HepG2 (cell line): ENCODE measurements at regions not wholly inside any gene's neighbourhood (a gene's known extent, or its start where the extent isn't known, plus 50 kb on each side); places are given as distances from the start of the nearest gene placed in this dataset.

Experiments
- ATAC-seq: fragments of 200-7000 bp; cut with Tn5 transposase; 3 replicates; pipeline ENCODE4 v1.9.1; 2020; ENCODE audit warnings: mild to moderate bottlenecking, moderate library complexity
- BruUV-seq: library from RNA; stranded (reverse); fragments of 400-500 nt; replicated peaks from 2 replicates; lab custom pipeline; 2021; lab: Mats Ljungman, UMichigan
- CTCF ChIA-PET: fragments of 300-600 bp; formaldehyde crosslinking; extraction: SDS; loops from one replicate; lab custom pipeline; 2021; ENCODE audit warnings: low total read pairs, inconsistent platforms, low intra/inter-chr PET ratio; lab: Yijun Ruan, JAX
- POLR2A ChIA-PET: fragments of 350-600 bp; sonication (Branson Sonifier 250); formaldehyde crosslinking; loops from one replicate; lab custom pipeline; 2020; ENCODE audit warnings: antibody characterized with exemption, inconsistent platforms; lab: Yijun Ruan, JAX
- DNase-seq: peaks from one replicate; pipeline ENCODE4 v3.0.0-alpha.2; 2015; ENCODE audit warnings: low spot score
- FAIRE-seq: peaks from 3 replicates; lab custom pipeline; 2011; peaks lifted over from hg19 to GRCh38; lab: Jason Lieb, UNC
- H2AFZ ChIP-seq: one replicate; pipeline ENCODE4 v1.6.1; 2011; ENCODE audit warnings: low read length, inconsistent platforms
- H3K27ac ChIP-seq: fragments of 300-600 bp; 3 replicates; pipeline ENCODE4 v1.8.0; 2011; ENCODE audit warnings: mixed run types, mild to moderate bottlenecking, mixed read lengths, low read length, inconsistent platforms; ENCODE audit not compliant: insufficient read depth; ENCODE audit errors: extremely low read length
- H3K27me3 ChIP-seq, 2 experiments: fragments of 200-600 bp in 1 of 2; 2 replicates in 1 of 2; 3 replicates in 1 of 2; pipeline versions ENCODE4 v1.6.0 to v1.8.0; 2011; ENCODE audit warnings: low read length in 2 of 2, mild to moderate bottlenecking in 2 of 2, moderate library complexity in 2 of 2, inconsistent platforms in 1 of 2; ENCODE audit not compliant: insufficient read depth in 2 of 2, control insufficient read depth in 1 of 2
- H3K36me3 ChIP-seq, 2 experiments: fragments of 200-600 bp in 1 of 2; replicated peaks in 1 of 2; 2 replicates in 1 of 2; 3 replicates in 1 of 2; pipeline versions ENCODE4 v1.5.1 to v1.8.0; 2011; ENCODE audit warnings: low read length in 2 of 2, inconsistent platforms in 1 of 2; ENCODE audit not compliant: insufficient read depth in 2 of 2, control insufficient read depth in 1 of 2
- H3K4me1 ChIP-seq: 2 replicates; pipeline ENCODE4 v1.5.1; 2012; ENCODE audit warnings: low read length, inconsistent platforms; ENCODE audit not compliant: insufficient read depth
- H3K4me2 ChIP-seq: 2 replicates; pipeline ENCODE4 v1.6.0; 2011; ENCODE audit warnings: low read depth, low read length, inconsistent platforms
- H3K4me3 ChIP-seq, 3 experiments: fragments of 200-600 bp in 1 of 3; sonication (generic), shearing (Covaris generic) in 1 of 3; replicated peaks in 1 of 3; 2 replicates each; pipeline ENCODE4 v1.5.1; 2011 to 2016; ENCODE audit warnings: low read length in 3 of 3, inconsistent platforms in 2 of 3, low read depth in 2 of 3, mild to moderate bottlenecking in 2 of 3, control low read depth in 1 of 3, mixed read lengths in 1 of 3; ENCODE audit not compliant: insufficient read depth in 1 of 3
- H3K79me2 ChIP-seq: one replicate; pipeline ENCODE4 v1.6.1; 2011; ENCODE audit warnings: low read length, inconsistent platforms; ENCODE audit not compliant: insufficient read depth
- H3K9ac ChIP-seq: 2 replicates; pipeline ENCODE4 v1.6.0; 2011; ENCODE audit warnings: mild to moderate bottlenecking, low read depth, low read length, inconsistent platforms; ENCODE audit not compliant: insufficient read depth
- H3K9me3 ChIP-seq: 2 replicates; pipeline ENCODE4 v1.5.1; 2012; ENCODE audit warnings: mild to moderate bottlenecking, low read length
- H4K20me1 ChIP-seq: 2 replicates; pipeline ENCODE4 v1.6.0; 2011; ENCODE audit warnings: inconsistent platforms, mild to moderate bottlenecking, low read length, moderate library complexity; ENCODE audit not compliant: insufficient read depth
- DPF2 ChIP-seq: sonication (generic); formaldehyde crosslinking; IDR thresholded peaks from 2 replicates; pipeline ENCODE4 v1.4.0; 2020; ENCODE audit warnings: mild to moderate bottlenecking, low read depth, missing genetic modification reagents, borderline replicate concordance
- GZF1 ChIP-seq: sonication (generic); formaldehyde crosslinking; IDR thresholded peaks from 2 replicates; pipeline ENCODE4 v1.5.1; 2020; ENCODE audit warnings: mild to moderate bottlenecking, missing genetic modification reagents
- HOXD1 ChIP-seq: sonication (generic); formaldehyde crosslinking; IDR thresholded peaks from 2 replicates; pipeline ENCODE4 v1.5.0; 2020; ENCODE audit warnings: missing genetic modification reagents
- IKZF4 ChIP-seq: sonication (generic); formaldehyde crosslinking; IDR thresholded peaks from 2 replicates; pipeline ENCODE4 v1.5.1; 2020; ENCODE audit warnings: borderline replicate concordance, mild to moderate bottlenecking, low read depth, missing genetic modification reagents; ENCODE audit errors: not compliant biosample characterization
- KDM3A ChIP-seq: IDR thresholded peaks from 2 replicates; pipeline ENCODE4 v1.6.1; 2018; ENCODE audit warnings: low read depth, missing compliant biosample characterization
- MAFK ChIP-seq, 2 experiments: IDR thresholded peaks in 1 of 2; conservative IDR thresholded peaks in 1 of 2; 2 replicates each; pipeline ENCODE4 v1.6.1; 2011; ENCODE audit warnings: improper control_type of control experiment in 2 of 2, low read length in 2 of 2
- RAD51 ChIP-seq: fragments of 450-650 bp; IDR thresholded peaks from 2 replicates; pipeline ENCODE4 v1.6.1; 2016; ENCODE audit warnings: borderline replicate concordance
- STAG1 ChIP-seq: sonication (generic); formaldehyde crosslinking; IDR thresholded peaks from 2 replicates; pipeline ENCODE4 v1.4.0; 2020; ENCODE audit warnings: missing genetic modification reagents
- ZFP82 ChIP-seq: sonication (generic); formaldehyde crosslinking; IDR thresholded peaks from 2 replicates; pipeline ENCODE4 v1.5.1; 2020; ENCODE audit warnings: mild to moderate bottlenecking, missing genetic modification reagents, borderline replicate concordance
- ZNF225 ChIP-seq: sonication (generic); formaldehyde crosslinking; IDR thresholded peaks from 2 replicates; pipeline ENCODE4 v1.4.0; 2020; ENCODE audit warnings: mild to moderate bottlenecking, missing genetic modification reagents
- ZNF296 ChIP-seq: sonication (generic); formaldehyde crosslinking; conservative IDR thresholded peaks from 2 replicates; pipeline ENCODE4 v1.5.0; 2020; ENCODE audit warnings: mild to moderate bottlenecking, missing genetic modification reagents
- ZNF460 ChIP-seq: sonication (generic); formaldehyde crosslinking; IDR thresholded peaks from 2 replicates; pipeline ENCODE4 v1.5.1; 2020; ENCODE audit warnings: missing genetic modification reagents, mild to moderate bottlenecking, borderline replicate concordance
- ZNF550 ChIP-seq: sonication (generic); formaldehyde crosslinking; IDR thresholded peaks from 2 replicates; pipeline ENCODE4 v1.4.0; 2020; ENCODE audit warnings: mild to moderate bottlenecking, missing genetic modification reagents, borderline replicate concordance
- ZNF552 ChIP-seq: sonication (generic); formaldehyde crosslinking; IDR thresholded peaks from 2 replicates; pipeline ENCODE4 v1.9.0; 2022; ENCODE audit warnings: missing genetic modification reagents, mild to moderate bottlenecking, borderline replicate concordance
- ZNF747 ChIP-seq: sonication (generic); formaldehyde crosslinking; IDR thresholded peaks from 2 replicates; pipeline ENCODE4 v1.8.1; 2023; ENCODE audit warnings: missing genetic modification reagents, mild to moderate bottlenecking, borderline replicate concordance
- WGBS: methylation state at CpG from one replicate; pipeline ENCODE4 v1.1.6; 2017; ENCODE audit warnings: low lambda C conversion rate; 5-methylcytosine and 5-hydroxymethylcytosine counted together
- in situ Hi-C: cut with HindIII; loops from 2 replicates; pipeline ENCODE4 v1.10.0; 2017; ENCODE audit warnings: low pct_unique_long_range_greater_than_20kb; ENCODE audit not compliant: extremely low pct_ligation_motif_present
- intact Hi-C: fragments of 100-400 bp; cut with micrococcal nuclease; formaldehyde crosslinking; loops from one replicate; pipeline ENCODE4 v1.10.0; 2022; ENCODE audit not compliant: unreplicated experiment
- TF ChIP-seq, protein P1 (sequence below): fragments of 450-650 bp; IDR thresholded peaks from 2 replicates; pipeline ENCODE4 v1.6.1; 2017
- TF ChIP-seq, protein P2 (sequence below): IDR thresholded peaks from 2 replicates; pipeline ENCODE4 v1.6.1; 2016
- TF ChIP-seq, protein P3 (sequence below): sonication (generic); formaldehyde crosslinking; IDR thresholded peaks from 2 replicates; pipeline ENCODE4 v1.4.0; 2020; ENCODE audit warnings: low read depth, mild to moderate bottlenecking, missing genetic modification reagents

DNA sequence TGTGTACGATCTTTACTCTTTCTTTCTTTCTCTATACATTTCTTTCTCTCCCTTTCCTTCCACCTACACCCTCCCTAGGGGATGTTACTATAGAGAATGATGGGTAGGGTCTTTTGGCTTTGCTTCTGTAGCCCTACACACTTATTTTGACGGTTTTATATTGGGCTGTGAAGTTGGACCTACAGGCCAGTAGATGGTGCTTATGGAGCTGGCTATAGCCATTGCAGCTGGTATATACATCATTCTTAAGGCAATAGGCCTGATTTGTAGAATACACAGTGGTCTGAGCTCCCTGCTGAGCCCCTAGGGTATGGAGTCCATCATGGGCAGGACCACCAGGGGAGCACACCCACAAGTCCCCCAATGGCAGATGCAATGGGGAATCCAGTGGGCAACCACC is 1869.7 kb downstream of the STIM2 start:
- FAIRE-seq, result no peak
- Histone ChIP-seq H3K9me3 (peaks cover 78% of the 10 kb centered on the region), H3K9ac (no peak overlapping the region), H3K27me3 (no peaks in the 10 kb centered on the region), H3K4me3 (no peak overlapping the region), H2AFZ (no peak overlapping the region), H3K36me3 (no peaks in the 10 kb centered on the region), H3K79me2 (no peaks in the 10 kb centered on the region), H3K27ac (no peak overlapping the region)
- intact Hi-C loops (no loop called here), in situ Hi-C loops (no loop called here)
- CTCF ChIA-PET, result no interaction called here
- WGBS, result 0% methylated on average over 2 of the region's 2 CpGs
- TF ChIP-seq RAD51, result no peak
- TF ChIP-seq GZF1 (CRISPR knock-in tag), result no peak
- TF ChIP-seq ZNF747 (CRISPR knock-in tag), result no peak
- TF ChIP-seq, protein P1, sequence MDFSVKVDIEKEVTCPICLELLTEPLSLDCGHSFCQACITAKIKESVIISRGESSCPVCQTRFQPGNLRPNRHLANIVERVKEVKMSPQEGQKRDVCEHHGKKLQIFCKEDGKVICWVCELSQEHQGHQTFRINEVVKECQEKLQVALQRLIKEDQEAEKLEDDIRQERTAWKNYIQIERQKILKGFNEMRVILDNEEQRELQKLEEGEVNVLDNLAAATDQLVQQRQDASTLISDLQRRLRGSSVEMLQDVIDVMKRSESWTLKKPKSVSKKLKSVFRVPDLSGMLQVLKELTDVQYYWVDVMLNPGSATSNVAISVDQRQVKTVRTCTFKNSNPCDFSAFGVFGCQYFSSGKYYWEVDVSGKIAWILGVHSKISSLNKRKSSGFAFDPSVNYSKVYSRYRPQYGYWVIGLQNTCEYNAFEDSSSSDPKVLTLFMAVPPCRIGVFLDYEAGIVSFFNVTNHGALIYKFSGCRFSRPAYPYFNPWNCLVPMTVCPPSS, result no peak
- TF ChIP-seq, protein P2, sequence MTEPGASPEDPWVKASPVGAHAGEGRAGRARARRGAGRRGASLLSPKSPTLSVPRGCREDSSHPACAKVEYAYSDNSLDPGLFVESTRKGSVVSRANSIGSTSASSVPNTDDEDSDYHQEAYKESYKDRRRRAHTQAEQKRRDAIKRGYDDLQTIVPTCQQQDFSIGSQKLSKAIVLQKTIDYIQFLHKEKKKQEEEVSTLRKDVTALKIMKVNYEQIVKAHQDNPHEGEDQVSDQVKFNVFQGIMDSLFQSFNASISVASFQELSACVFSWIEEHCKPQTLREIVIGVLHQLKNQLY (CRISPR knock-in tag), result no peak
- no peak for TF ChIP-seq STAG1 (CRISPR knock-in tag)
- TF ChIP-seq ZNF460 (CRISPR knock-in tag), result no peak
- TF ChIP-seq, protein P3, sequence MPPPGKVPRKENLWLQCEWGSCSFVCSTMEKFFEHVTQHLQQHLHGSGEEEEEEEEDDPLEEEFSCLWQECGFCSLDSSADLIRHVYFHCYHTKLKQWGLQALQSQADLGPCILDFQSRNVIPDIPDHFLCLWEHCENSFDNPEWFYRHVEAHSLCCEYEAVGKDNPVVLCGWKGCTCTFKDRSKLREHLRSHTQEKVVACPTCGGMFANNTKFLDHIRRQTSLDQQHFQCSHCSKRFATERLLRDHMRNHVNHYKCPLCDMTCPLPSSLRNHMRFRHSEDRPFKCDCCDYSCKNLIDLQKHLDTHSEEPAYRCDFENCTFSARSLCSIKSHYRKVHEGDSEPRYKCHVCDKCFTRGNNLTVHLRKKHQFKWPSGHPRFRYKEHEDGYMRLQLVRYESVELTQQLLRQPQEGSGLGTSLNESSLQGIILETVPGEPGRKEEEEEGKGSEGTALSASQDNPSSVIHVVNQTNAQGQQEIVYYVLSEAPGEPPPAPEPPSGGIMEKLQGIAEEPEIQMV (CRISPR knock-in tag), result no peak
- no peak for TF ChIP-seq ZNF296 (CRISPR knock-in tag)
- no peak for TF ChIP-seq ZNF550
- TF ChIP-seq ZFP82 (CRISPR knock-in tag), result no peak
- TF ChIP-seq MAFK (conservative IDR thresholded peaks at IDR 0.05 in 1 of 2, IDR thresholded peaks at IDR 0.05 in 1 of 2; ENCODE audit: low read length in 2 of 2), result no peak
- TF ChIP-seq IKZF4, result no peak
- TF ChIP-seq DPF2 (CRISPR knock-in tag), result no peak
- TF ChIP-seq HOXD1, result no peak
- no peak for TF ChIP-seq ZNF552
- TF ChIP-seq KDM3A (CRISPR knock-in tag), result no peak
- no peak for TF ChIP-seq ZNF225 (CRISPR knock-in tag)
- TF ChIP-seq, all 625 proteins: peak for 0
- ATAC-seq, result no peak
- Histone ChIP-seq H3K4me2 (no peak overlapping the region), H4K20me1 (no peaks in the 10 kb centered on the region), H3K4me1 (no peaks in the 10 kb centered on the region)
- POLR2A ChIA-PET, result no interaction called here
- no TSS peak for BruUV-seq
- DNase-seq, result no peak
